ENCODE measurements at regions not wholly inside any gene's neighbourhood (a gene's known extent, or its start where the extent isn't known, plus 50 kb on each side); places are given as distances from the start of the nearest gene placed in this dataset.

DNA sequence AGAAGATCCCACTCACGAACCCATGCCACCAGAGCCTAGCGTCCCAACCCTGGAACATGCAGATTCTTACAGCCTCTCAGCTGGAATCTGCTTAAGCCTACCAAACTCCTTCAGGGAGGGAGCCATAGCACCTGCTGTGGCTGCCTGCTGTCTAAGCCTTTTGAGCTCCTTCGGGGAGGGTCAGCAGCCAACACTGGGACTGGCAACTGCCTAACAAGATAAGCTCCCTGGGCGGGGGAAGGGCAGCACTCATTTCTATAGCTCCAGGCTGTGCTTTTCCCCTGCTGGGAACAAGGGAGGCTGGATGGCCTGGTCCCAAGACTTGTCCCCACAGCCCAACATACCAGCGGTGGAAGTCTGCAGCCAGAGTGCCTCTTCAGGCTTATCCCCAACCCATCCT lies 199.1 kb upstream of the OR13F1 start:
- WGBS (ENCODE audit: low lambda C conversion rate), result 8% methylated on average over 2 of the region's 5 CpGs
- Histone ChIP-seq H3K4me2 (ENCODE audit: low read depth, low read length) (no peak overlapping the region), H3K27ac (ENCODE audit: extremely low read length, insufficient read depth, low read length) (no peak overlapping the region), H3K4me3 (replicated peaks in 1 of 3; ENCODE audit: insufficient read depth in 1 of 3, low read depth in 2 of 3, low read length in 3 of 3) (no peak overlapping the region), H3K4me1 (ENCODE audit: insufficient read depth, low read length) (no peaks in the 10 kb centered on the region), H4K20me1 (ENCODE audit: insufficient read depth, low read length) (no peaks in the 10 kb centered on the region), H3K9me3 (ENCODE audit: low read length) (no peaks in the 10 kb centered on the region), H3K27me3 (ENCODE audit: control insufficient read depth in 1 of 2, insufficient read depth in 2 of 2, low read length in 2 of 2) (no peaks in the 10 kb centered on the region), H3K9ac (ENCODE audit: insufficient read depth, low read depth, low read length) (no peak overlapping the region), H3K36me3 (replicated peaks in 1 of 2; ENCODE audit: control insufficient read depth in 1 of 2, insufficient read depth in 2 of 2, low read length in 2 of 2) (no peaks in the 10 kb centered on the region), H3K79me2 (ENCODE audit: insufficient read depth, low read length) (no peaks in the 10 kb centered on the region), H2AFZ (ENCODE audit: low read length) (no peak overlapping the region)
- no peak for DNase-seq (ENCODE audit: low spot score)
- no TSS peak for BruUV-seq (replicated peaks)
- ChIA-PET POLR2A (no interaction called here), CTCF (ENCODE audit: low intra/inter-chr PET ratio, low total read pairs) (no interaction called here)
- in situ Hi-C loops (cut with HindIII; ENCODE audit: extremely low pct_ligation_motif_present, low pct_unique_long_range_greater_than_20kb), result no loop called here
- FAIRE-seq, result no peak
- ATAC-seq, result no peak
- intact Hi-C loops (cut with micrococcal nuclease; ENCODE audit: unreplicated experiment), result no loop called here
- TF ChIP-seq CREM (IDR thresholded peaks at IDR 0.05) (no peak), CREM (CRISPR knock-in tag; IDR thresholded peaks at IDR 0.05) (no peak), ATM (IDR thresholded peaks at IDR 0.05; ENCODE audit: borderline replicate concordance) (no peak), ZSCAN22 (CRISPR knock-in tag; IDR thresholded peaks at IDR 0.05) (no peak), ZNF547 (CRISPR knock-in tag; IDR thresholded peaks at IDR 0.05) (no peak), ZNF670 (CRISPR knock-in tag; IDR thresholded peaks at IDR 0.05; ENCODE audit: borderline replicate concordance) (no peak), CENPX (CRISPR knock-in tag; IDR thresholded peaks at IDR 0.05) (no peak), BORCS8-MEF2B (CRISPR knock-in tag; IDR thresholded peaks at IDR 0.05) (no peak), EED (CRISPR knock-in tag; IDR thresholded peaks at IDR 0.05) (no peak), ZNF567 (CRISPR knock-in tag; IDR thresholded peaks at IDR 0.05; ENCODE audit: borderline replicate concordance) (no peak)
- TF ChIP-seq, protein P1, sequence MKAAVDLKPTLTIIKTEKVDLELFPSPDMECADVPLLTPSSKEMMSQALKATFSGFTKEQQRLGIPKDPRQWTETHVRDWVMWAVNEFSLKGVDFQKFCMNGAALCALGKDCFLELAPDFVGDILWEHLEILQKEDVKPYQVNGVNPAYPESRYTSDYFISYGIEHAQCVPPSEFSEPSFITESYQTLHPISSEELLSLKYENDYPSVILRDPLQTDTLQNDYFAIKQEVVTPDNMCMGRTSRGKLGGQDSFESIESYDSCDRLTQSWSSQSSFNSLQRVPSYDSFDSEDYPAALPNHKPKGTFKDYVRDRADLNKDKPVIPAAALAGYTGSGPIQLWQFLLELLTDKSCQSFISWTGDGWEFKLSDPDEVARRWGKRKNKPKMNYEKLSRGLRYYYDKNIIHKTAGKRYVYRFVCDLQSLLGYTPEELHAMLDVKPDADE (CRISPR knock-in tag; IDR thresholded peaks at IDR 0.05), result no peak
- TF ChIP-seq, protein P2, sequence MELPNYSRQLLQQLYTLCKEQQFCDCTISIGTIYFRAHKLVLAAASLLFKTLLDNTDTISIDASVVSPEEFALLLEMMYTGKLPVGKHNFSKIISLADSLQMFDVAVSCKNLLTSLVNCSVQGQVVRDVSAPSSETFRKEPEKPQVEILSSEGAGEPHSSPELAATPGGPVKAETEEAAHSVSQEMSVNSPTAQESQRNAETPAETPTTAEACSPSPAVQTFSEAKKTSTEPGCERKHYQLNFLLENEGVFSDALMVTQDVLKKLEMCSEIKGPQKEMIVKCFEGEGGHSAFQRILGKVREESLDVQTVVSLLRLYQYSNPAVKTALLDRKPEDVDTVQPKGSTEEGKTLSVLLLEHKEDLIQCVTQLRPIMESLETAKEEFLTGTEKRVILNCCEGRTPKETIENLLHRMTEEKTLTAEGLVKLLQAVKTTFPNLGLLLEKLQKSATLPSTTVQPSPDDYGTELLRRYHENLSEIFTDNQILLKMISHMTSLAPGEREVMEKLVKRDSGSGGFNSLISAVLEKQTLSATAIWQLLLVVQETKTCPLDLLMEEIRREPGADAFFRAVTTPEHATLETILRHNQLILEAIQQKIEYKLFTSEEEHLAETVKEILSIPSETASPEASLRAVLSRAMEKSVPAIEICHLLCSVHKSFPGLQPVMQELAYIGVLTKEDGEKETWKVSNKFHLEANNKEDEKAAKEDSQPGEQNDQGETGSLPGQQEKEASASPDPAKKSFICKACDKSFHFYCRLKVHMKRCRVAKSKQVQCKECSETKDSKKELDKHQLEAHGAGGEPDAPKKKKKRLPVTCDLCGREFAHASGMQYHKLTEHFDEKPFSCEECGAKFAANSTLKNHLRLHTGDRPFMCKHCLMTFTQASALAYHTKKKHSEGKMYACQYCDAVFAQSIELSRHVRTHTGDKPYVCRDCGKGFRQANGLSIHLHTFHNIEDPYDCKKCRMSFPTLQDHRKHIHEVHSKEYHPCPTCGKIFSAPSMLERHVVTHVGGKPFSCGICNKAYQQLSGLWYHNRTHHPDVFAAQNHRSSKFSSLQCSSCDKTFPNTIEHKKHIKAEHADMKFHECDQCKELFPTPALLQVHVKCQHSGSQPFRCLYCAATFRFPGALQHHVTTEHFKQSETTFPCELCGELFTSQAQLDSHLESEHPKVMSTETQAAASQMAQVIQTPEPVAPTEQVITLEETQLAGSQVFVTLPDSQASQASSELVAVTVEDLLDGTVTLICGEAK (IDR thresholded peaks at IDR 0.05), result no peak
- TF ChIP-seq, protein P2 (CRISPR knock-in tag; IDR thresholded peaks at IDR 0.05), result no peak
- TF ChIP-seq, protein P3, sequence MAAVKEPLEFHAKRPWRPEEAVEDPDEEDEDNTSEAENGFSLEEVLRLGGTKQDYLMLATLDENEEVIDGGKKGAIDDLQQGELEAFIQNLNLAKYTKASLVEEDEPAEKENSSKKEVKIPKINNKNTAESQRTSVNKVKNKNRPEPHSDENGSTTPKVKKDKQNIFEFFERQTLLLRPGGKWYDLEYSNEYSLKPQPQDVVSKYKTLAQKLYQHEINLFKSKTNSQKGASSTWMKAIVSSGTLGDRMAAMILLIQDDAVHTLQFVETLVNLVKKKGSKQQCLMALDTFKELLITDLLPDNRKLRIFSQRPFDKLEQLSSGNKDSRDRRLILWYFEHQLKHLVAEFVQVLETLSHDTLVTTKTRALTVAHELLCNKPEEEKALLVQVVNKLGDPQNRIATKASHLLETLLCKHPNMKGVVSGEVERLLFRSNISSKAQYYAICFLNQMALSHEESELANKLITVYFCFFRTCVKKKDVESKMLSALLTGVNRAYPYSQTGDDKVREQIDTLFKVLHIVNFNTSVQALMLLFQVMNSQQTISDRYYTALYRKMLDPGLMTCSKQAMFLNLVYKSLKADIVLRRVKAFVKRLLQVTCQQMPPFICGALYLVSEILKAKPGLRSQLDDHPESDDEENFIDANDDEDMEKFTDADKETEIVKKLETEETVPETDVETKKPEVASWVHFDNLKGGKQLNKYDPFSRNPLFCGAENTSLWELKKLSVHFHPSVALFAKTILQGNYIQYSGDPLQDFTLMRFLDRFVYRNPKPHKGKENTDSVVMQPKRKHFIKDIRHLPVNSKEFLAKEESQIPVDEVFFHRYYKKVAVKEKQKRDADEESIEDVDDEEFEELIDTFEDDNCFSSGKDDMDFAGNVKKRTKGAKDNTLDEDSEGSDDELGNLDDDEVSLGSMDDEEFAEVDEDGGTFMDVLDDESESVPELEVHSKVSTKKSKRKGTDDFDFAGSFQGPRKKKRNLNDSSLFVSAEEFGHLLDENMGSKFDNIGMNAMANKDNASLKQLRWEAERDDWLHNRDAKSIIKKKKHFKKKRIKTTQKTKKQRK (IDR thresholded peaks at IDR 0.05; ENCODE audit: low read length), result no peak
